ENCODE measurements at regions not wholly inside any gene's neighbourhood (a gene's known extent, or its start where the extent isn't known, plus 50 kb on each side); places are given as distances from the start of the nearest gene placed in this dataset.

- Histone ChIP-seq H3K27me3 (ENCODE audit: control insufficient read depth, extremely low read depth, insufficient read depth, low read length) (no peaks in the 10 kb centered on the region), H3K9ac (ENCODE audit: control insufficient read depth, extremely low read depth, insufficient read depth, low read length) (no peak overlapping the region), H3K9me3 (ENCODE audit: control insufficient read depth, low read depth, low read length) (no peaks in the 10 kb centered on the region), H2AFZ (ENCODE audit: control insufficient read depth, low read length) (no peak overlapping the region), H3K4me2 (ENCODE audit: control insufficient read depth, extremely low read depth, insufficient read depth, low read depth, low read length) (no peak overlapping the region), H3K9me1 (ENCODE audit: control insufficient read depth, extremely low read depth, insufficient read depth, low read length) (no peaks in the 10 kb centered on the region), H3K36me3 (ENCODE audit: control insufficient read depth in 2 of 2, extremely low read depth in 1 of 2, insufficient read depth in 2 of 2, low read length in 2 of 2) (no peaks in the 10 kb centered on the region), H3K4me3 (ENCODE audit: control insufficient read depth in 2 of 3, extremely low read depth in 1 of 3, insufficient read depth in 2 of 3, low read depth in 1 of 3, low read length in 3 of 3) (no peak overlapping the region), H4K20me1 (ENCODE audit: control insufficient read depth, extremely low read depth, insufficient read depth, low read length) (no peaks in the 10 kb centered on the region), H3K79me2 (ENCODE audit: control insufficient read depth, insufficient read depth, low read length) (no peaks in the 10 kb centered on the region), H3K27ac (ENCODE audit: control insufficient read depth, insufficient read depth, low read length) (no peak overlapping the region), H3K4me1 (ENCODE audit: control insufficient read depth, extremely low read depth, insufficient read depth, low read length) (peaks cover 13% of the 10 kb centered on the region)
- TF ChIP-seq CTCF (optimal IDR thresholded peaks at IDR 0.05 in 1 of 3, IDR thresholded peaks at IDR 0.05 in 1 of 3, conservative IDR thresholded peaks at IDR 0.05 in 1 of 3; ENCODE audit: extremely low read depth in 1 of 3, insufficient read depth in 2 of 3, low read length in 3 of 3): no peak
- no peak for TF ChIP-seq EZH2 (IDR thresholded peaks at IDR 0.05; ENCODE audit: low read length)
- DNase-seq (ENCODE audit: low read depth, low spot score): no peak
- dilution Hi-C loops (cut with MboI; ENCODE audit: extremely low pct_ligation_motif_present, low sequenced_read_pairs): no loop called here
- no peak for FAIRE-seq
Measured at GRCh38 chr2:160838691-160839090, 321.5 kb upstream of the TANK start.

GRCh38 chr2:160842286-160842685 lies 317.9 kb upstream of the TANK start:
- FAIRE-seq (no peak), DNase-seq (ENCODE audit: low read depth, low spot score) (no peak)
- H3K9me1 ChIP-seq (ENCODE audit: control insufficient read depth, extremely low read depth, insufficient read depth, low read length): no peaks in the 10 kb centered on the region
- peaks cover under 1% of the 10 kb centered on the region for H3K4me1 ChIP-seq (ENCODE audit: control insufficient read depth, extremely low read depth, insufficient read depth, low read length)
- no peaks in the 10 kb centered on the region for H3K9me3 ChIP-seq (ENCODE audit: control insufficient read depth, low read depth, low read length)
- no peak overlapping the region for H3K9ac ChIP-seq (ENCODE audit: control insufficient read depth, extremely low read depth, insufficient read depth, low read length)
- TF ChIP-seq EZH2 (IDR thresholded peaks at IDR 0.05; ENCODE audit: low read length) (no peak), CTCF (optimal IDR thresholded peaks at IDR 0.05 in 1 of 3, IDR thresholded peaks at IDR 0.05 in 1 of 3, conservative IDR thresholded peaks at IDR 0.05 in 1 of 3; ENCODE audit: extremely low read depth in 1 of 3, insufficient read depth in 2 of 3, low read length in 3 of 3) (no peak)
- H2AFZ ChIP-seq (ENCODE audit: control insufficient read depth, low read length): no peak overlapping the region
- H3K27me3 ChIP-seq (ENCODE audit: control insufficient read depth, extremely low read depth, insufficient read depth, low read length): no peaks in the 10 kb centered on the region
- H3K27ac ChIP-seq (ENCODE audit: control insufficient read depth, insufficient read depth, low read length): no peak overlapping the region
- dilution Hi-C loops (cut with MboI; ENCODE audit: extremely low pct_ligation_motif_present, low sequenced_read_pairs): no loop called here
- H3K4me3 ChIP-seq (ENCODE audit: control insufficient read depth in 2 of 3, extremely low read depth in 1 of 3, insufficient read depth in 2 of 3, low read depth in 1 of 3, low read length in 3 of 3): no peak overlapping the region
- H3K4me2 ChIP-seq (ENCODE audit: control insufficient read depth, extremely low read depth, insufficient read depth, low read depth, low read length): no peak overlapping the region
- H3K79me2 ChIP-seq (ENCODE audit: control insufficient read depth, insufficient read depth, low read length): no peaks in the 10 kb centered on the region
- H3K36me3 ChIP-seq (ENCODE audit: control insufficient read depth in 2 of 2, extremely low read depth in 1 of 2, insufficient read depth in 2 of 2, low read length in 2 of 2): no peaks in the 10 kb centered on the region
- H4K20me1 ChIP-seq (ENCODE audit: control insufficient read depth, extremely low read depth, insufficient read depth, low read length): no peaks in the 10 kb centered on the region

Measured in keratinocyte (primary cell).